GM18873 (cell line): ENCODE measurements at regions not wholly inside any gene's neighbourhood (a gene's known extent, or its start where the extent isn't known, plus 50 kb on each side); places are given as distances from the start of the nearest gene placed in this dataset.

ENCODE experiments used
- ATAC-seq: cut with Tn5 transposase; IDR thresholded peaks from one replicate; pipeline ENCODE4 v1.9.1; 2021; ENCODE audit warnings: mild to moderate bottlenecking, moderate library complexity, moderate number of reproducible peaks; ENCODE audit not compliant: unreplicated experiment, low FRiP score

- no peak for ATAC-seq
These were observed 107.1 kb upstream of the ARID2 start for GRCh38 chr12:45622210-45622937.

- no peak for ATAC-seq
These were observed 106.3 kb upstream of the ARID2 start for GRCh38 chr12:45623221-45623620.

- ATAC-seq, result no peak
These were observed 105.6 kb upstream of the ARID2 start for GRCh38 chr12:45623940-45624339.

- ATAC-seq, result no peak
These were observed 102.5 kb upstream of the ARID2 start for GRCh38 chr12:45626965-45627364.

- no peak for ATAC-seq
These were observed 102.0 kb upstream of the ARID2 start for GRCh38 chr12:45627407-45628069.

GRCh38 chr12:45629292-45629691 is 100.2 kb upstream of the ARID2 start:
- ATAC-seq, result no peak

GRCh38 chr12:45633733-45634132 is 95.8 kb upstream of the ARID2 start:
- no peak for ATAC-seq

GRCh38 chr12:45634273-45634917 is 95.1 kb upstream of the ARID2 start:
- no peak for ATAC-seq

- ATAC-seq, result no peak
These were observed 92.3 kb upstream of the ARID2 start for GRCh38 chr12:45637242-45637641.

- no peak for ATAC-seq
These were observed 91.8 kb upstream of the ARID2 start for GRCh38 chr12:45637706-45638105.

GRCh38 chr12:45638386-45638785 is 91.1 kb upstream of the ARID2 start:
- no peak for ATAC-seq

GRCh38 chr12:45644541-45644940 is 85.0 kb upstream of the ARID2 start:
- ATAC-seq, result no peak

GRCh38 chr12:45646851-45647581 is 82.5 kb upstream of the ARID2 start:
- no peak for ATAC-seq

- ATAC-seq, result no peak
These were observed 81.4 kb upstream of the ARID2 start for GRCh38 chr12:45648070-45648469.

GRCh38 chr12:45651029-45651428 is 78.5 kb upstream of the ARID2 start:
- ATAC-seq, result no peak

GRCh38 chr12:45654002-45654665 is 75.4 kb upstream of the ARID2 start:
- no peak for ATAC-seq

GRCh38 chr12:45655186-45655585 is 74.3 kb upstream of the ARID2 start:
- no peak for ATAC-seq

- no peak for ATAC-seq
These were observed 73.8 kb upstream of the ARID2 start for GRCh38 chr12:45655743-45656142.

GRCh38 chr12:45658020-45658419 is 71.5 kb upstream of the ARID2 start:
- no peak for ATAC-seq

- no peak for ATAC-seq
These were observed 69.2 kb upstream of the ARID2 start for GRCh38 chr12:45660330-45660729.

- ATAC-seq, result no peak
These were observed 66.1 kb upstream of the ARID2 start for GRCh38 chr12:45663455-45663854.
